Ecto neural progenitor cell (in vitro differentiated cells): ENCODE measurements at regions not wholly inside any gene's neighbourhood (a gene's known extent, or its start where the extent isn't known, plus 50 kb on each side); places are given as distances from the start of the nearest gene placed in this dataset.

Experiments
- DNase-seq: peaks from one replicate; pipeline ENCODE4 v3.0.0-alpha.2; 2018; ENCODE audit warnings: low spot score

GRCh38 chr4:179836179-179837075 lies 2394.2 kb upstream of the AGA start:
- no peak for DNase-seq

GRCh38 chr4:179843370-179843769 lies 2399.8 kb upstream of the TENM3 start:
- no peak for DNase-seq

- DNase-seq = no peak
Observed at GRCh38 chr4:179855469-179855868, 2387.7 kb upstream of the TENM3 start.

GRCh38 chr4:179858221-179858620 lies 2385.0 kb upstream of the TENM3 start:
- DNase-seq = no peak

- peak; percentile 81 for DNase-seq
Observed at GRCh38 chr4:179867300-179867878, 2375.8 kb upstream of the TENM3 start.

- DNase-seq = no peak
Observed at GRCh38 chr4:179871726-179872125, 2371.5 kb upstream of the TENM3 start.

- DNase-seq = no peak
Observed at GRCh38 chr4:179872755-179873154, 2370.4 kb upstream of the TENM3 start.

GRCh38 chr4:179880756-179881155 lies 2362.4 kb upstream of the TENM3 start:
- DNase-seq = no peak

- no peak for DNase-seq
Observed at GRCh38 chr4:179894066-179894778, 2349.0 kb upstream of the TENM3 start.

- no peak for DNase-seq
Observed at GRCh38 chr4:179919587-179919986, 2323.6 kb upstream of the TENM3 start.

GRCh38 chr4:179927473-179927872 lies 2315.7 kb upstream of the TENM3 start:
- no peak for DNase-seq

- DNase-seq = no peak
Observed at GRCh38 chr4:179941911-179942310, 2301.3 kb upstream of the TENM3 start.

- DNase-seq = no peak
Observed at GRCh38 chr4:179976777-179977176, 2266.4 kb upstream of the TENM3 start.

- DNase-seq = no peak
Observed at GRCh38 chr4:179977378-179977777, 2265.8 kb upstream of the TENM3 start.

GRCh38 chr4:179981161-179981560 lies 2262.0 kb upstream of the TENM3 start:
- no peak for DNase-seq

GRCh38 chr4:179989975-179990374 lies 2253.2 kb upstream of the TENM3 start:
- DNase-seq = no peak

GRCh38 chr4:180009316-180009715 lies 2233.9 kb upstream of the TENM3 start:
- DNase-seq = no peak

GRCh38 chr4:180028682-180029081 lies 2214.5 kb upstream of the TENM3 start:
- DNase-seq = peak; percentile 63

GRCh38 chr4:180031330-180031729 lies 2211.9 kb upstream of the TENM3 start:
- DNase-seq = no peak

GRCh38 chr4:180041576-180041975 lies 2201.6 kb upstream of the TENM3 start:
- DNase-seq = no peak

- DNase-seq = no peak
Observed at GRCh38 chr4:180052629-180053028, 2190.6 kb upstream of the TENM3 start.

GRCh38 chr4:180054291-180054690 lies 2188.9 kb upstream of the TENM3 start:
- DNase-seq = no peak

- no peak for DNase-seq
Observed at GRCh38 chr4:180057299-180057721, 2185.9 kb upstream of the TENM3 start.
